ENCODE measurements at regions not wholly inside any gene's neighbourhood (a gene's known extent, or its start where the extent isn't known, plus 50 kb on each side); places are given as distances from the start of the nearest gene placed in this dataset.

DNA sequence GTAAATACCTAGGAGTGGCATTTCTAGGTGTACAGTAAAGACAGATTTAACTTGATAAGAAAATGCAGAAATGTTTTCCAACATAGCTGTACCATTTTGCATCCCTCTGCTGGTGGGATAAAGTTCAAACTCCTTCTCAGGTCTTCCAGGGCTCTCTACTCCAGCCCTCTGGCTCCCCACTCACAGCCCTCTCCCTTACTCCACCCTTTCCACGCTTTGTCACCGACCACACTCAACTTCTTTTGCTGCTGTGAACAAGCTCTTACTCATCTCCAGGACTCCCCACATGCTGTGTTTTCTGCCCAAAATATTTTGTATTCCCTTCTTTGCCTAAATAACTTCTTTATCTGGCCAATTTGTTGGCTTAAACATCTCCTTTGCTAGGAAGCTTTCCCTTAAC is 90.6 kb upstream of the OSMR start:
- TF ChIP-seq, protein P1, sequence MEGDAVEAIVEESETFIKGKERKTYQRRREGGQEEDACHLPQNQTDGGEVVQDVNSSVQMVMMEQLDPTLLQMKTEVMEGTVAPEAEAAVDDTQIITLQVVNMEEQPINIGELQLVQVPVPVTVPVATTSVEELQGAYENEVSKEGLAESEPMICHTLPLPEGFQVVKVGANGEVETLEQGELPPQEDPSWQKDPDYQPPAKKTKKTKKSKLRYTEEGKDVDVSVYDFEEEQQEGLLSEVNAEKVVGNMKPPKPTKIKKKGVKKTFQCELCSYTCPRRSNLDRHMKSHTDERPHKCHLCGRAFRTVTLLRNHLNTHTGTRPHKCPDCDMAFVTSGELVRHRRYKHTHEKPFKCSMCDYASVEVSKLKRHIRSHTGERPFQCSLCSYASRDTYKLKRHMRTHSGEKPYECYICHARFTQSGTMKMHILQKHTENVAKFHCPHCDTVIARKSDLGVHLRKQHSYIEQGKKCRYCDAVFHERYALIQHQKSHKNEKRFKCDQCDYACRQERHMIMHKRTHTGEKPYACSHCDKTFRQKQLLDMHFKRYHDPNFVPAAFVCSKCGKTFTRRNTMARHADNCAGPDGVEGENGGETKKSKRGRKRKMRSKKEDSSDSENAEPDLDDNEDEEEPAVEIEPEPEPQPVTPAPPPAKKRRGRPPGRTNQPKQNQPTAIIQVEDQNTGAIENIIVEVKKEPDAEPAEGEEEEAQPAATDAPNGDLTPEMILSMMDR (IDR thresholded peaks at IDR 0.05; ENCODE audit: low read length), result no peak
- TF ChIP-seq EZH2 (IDR thresholded peaks at IDR 0.05; ENCODE audit: borderline replicate concordance, low read length), result no peak

Measured in OCI-LY1 (cell line).